Adrenal gland (tissue), 9 donors: ENCODE measurements at regions not wholly inside any gene's neighbourhood (a gene's known extent, or its start where the extent isn't known, plus 50 kb on each side); places are given as distances from the start of the nearest gene placed in this dataset.

Experiments
- DNase-seq, 7 donors: peaks; one replicate each; pipeline ENCODE4 v3.0.0-alpha.2; 2019 to 2020
- H3K27ac ChIP-seq, 5 donors: fragments of 200-600 bp; sonication (generic) in 4 of 5; 1 replicate in 3 of 5; 2 replicates in 2 of 5; pipeline versions ENCODE4 v1.5.1 to v1.8.0; 2016 to 2020; ENCODE audit warnings: mild to moderate bottlenecking in 1 of 5
- H3K27me3 ChIP-seq: fragments of 200-600 bp; 2 replicates; pipeline ENCODE4 v1.8.0; 2021
- H3K36me3 ChIP-seq, 2 donors: fragments of 200-600 bp; replicated peaks in 1 of 2; 1 replicate in 1 of 2; 2 replicates in 1 of 2; pipeline versions ENCODE4 v1.5.1 to v1.8.0; 2018 to 2022
- H3K4me1 ChIP-seq, 2 donors: fragments of 200-600 bp; replicated peaks in 1 of 2; 1 replicate in 1 of 2; 2 replicates in 1 of 2; pipeline versions ENCODE4 v1.5.1 to v1.8.0; 2018 to 2021
- H3K4me3 ChIP-seq, 4 donors: fragments of 200-600 bp; sonication (generic) in 3 of 4; one replicate each; pipeline ENCODE4 v1.5.1; 2016 to 2018
- H3K9me3 ChIP-seq, 3 donors: fragments of 200-600 bp; sonication (generic) in 1 of 3; replicated peaks in 1 of 3; 1 replicate in 2 of 3; 2 replicates in 1 of 3; pipeline versions ENCODE4 v1.5.1 to v1.8.0; 2016 to 2021
- POLR2A ChIP-seq, 2 donors: fragments of 450-650 bp; IDR thresholded peaks; one replicate each; pipeline ENCODE4 v1.6.1; 2017; ENCODE audit warnings: antibody characterized with exemption in 2 of 2, mild to moderate bottlenecking in 2 of 2, moderate library complexity in 1 of 2
- WGBS, 4 donors: extraction: QIAGEN DNeasy Blood & Tissue Kit in 2 of 4; methylation state at CpG; one replicate each; pipeline versions ENCODE4 v1.1.5 to v1.1.7; 2013 to 2017; 5-methylcytosine and 5-hydroxymethylcytosine counted together
- intact Hi-C, 2 donors: fragments of 100-400 bp; cut with DNase I; formaldehyde crosslinking; loops; one replicate each; pipeline versions ENCODE4 v1.14.1 to v1.15.0; 2022 to 2023
- TF ChIP-seq, protein P1 (sequence below), 6 experiments: fragments of 450-650 bp in 4 of 6; fragments of 200-600 bp in 2 of 6; sonication (generic) in 1 of 6; IDR thresholded peaks; 1 replicate in 5 of 6; 2 replicates in 1 of 6; pipeline versions ENCODE4 v1.5.1 to v1.8.0; 2016 to 2021; ENCODE audit warnings: antibody characterized with exemption in 6 of 6, mild to moderate bottlenecking in 2 of 6, moderate library complexity in 1 of 6
- donor health status: healthy with polysubstance abuse.
- donor health status: Bipolar disorder and iron deficiency.
- donor health status: DM: yes; HTN: yes; CAD: no.
- donor health status: DM: no; HTN: no; CAD: no.
- donor health status: DM: no; HTN: no; CAD: no.

DNA sequence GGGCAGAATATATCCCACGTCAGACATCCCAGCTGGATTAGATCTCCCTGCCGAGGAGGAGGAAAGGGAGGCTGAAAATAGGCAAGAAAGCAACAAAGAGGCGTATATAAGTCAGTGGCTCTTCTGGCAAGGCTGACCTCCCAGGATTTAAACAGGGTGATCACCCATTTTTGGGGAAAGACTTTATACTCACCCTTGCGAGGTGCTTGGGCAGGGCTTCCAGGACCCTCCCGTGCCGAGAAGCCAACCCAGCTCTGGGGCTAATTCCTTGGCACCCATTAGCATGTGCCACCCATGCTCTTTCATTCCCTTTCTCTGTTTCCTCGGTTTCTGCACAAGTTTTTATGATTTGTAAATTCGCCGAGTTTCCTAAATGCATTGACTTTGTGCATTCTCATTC is 230.2 kb upstream of the IRX2 start:
- no peaks in the 10 kb centered on the region for H3K27me3 ChIP-seq
- H3K9me3 ChIP-seq = no peaks in the 10 kb centered on the region
- no peaks in the 10 kb centered on the region for H3K36me3 ChIP-seq
- no peak for DNase-seq
- WGBS, 4 donors = 77 to 80% (median 78%) methylated on average over 9 of the region's 9 CpGs
- TF ChIP-seq, protein P1, sequence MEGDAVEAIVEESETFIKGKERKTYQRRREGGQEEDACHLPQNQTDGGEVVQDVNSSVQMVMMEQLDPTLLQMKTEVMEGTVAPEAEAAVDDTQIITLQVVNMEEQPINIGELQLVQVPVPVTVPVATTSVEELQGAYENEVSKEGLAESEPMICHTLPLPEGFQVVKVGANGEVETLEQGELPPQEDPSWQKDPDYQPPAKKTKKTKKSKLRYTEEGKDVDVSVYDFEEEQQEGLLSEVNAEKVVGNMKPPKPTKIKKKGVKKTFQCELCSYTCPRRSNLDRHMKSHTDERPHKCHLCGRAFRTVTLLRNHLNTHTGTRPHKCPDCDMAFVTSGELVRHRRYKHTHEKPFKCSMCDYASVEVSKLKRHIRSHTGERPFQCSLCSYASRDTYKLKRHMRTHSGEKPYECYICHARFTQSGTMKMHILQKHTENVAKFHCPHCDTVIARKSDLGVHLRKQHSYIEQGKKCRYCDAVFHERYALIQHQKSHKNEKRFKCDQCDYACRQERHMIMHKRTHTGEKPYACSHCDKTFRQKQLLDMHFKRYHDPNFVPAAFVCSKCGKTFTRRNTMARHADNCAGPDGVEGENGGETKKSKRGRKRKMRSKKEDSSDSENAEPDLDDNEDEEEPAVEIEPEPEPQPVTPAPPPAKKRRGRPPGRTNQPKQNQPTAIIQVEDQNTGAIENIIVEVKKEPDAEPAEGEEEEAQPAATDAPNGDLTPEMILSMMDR (IDR thresholded peaks at IDR 0.05) = no peak
- TF ChIP-seq POLR2A (IDR thresholded peaks at IDR 0.05) = no peak
- H3K4me3 ChIP-seq = no peak overlapping the region
- H3K4me1 ChIP-seq = no peaks in the 10 kb centered on the region
- intact Hi-C loops = no loop called here
- H3K27ac ChIP-seq = no peak overlapping the region

- no peak for TF ChIP-seq POLR2A (IDR thresholded peaks at IDR 0.05)
- TF ChIP-seq, protein P1 (IDR thresholded peaks at IDR 0.05) = no peak
- H3K4me3 ChIP-seq = no peak overlapping the region
- no peaks in the 10 kb centered on the region for H3K9me3 ChIP-seq
- no peak overlapping the region for H3K27ac ChIP-seq
- intact Hi-C loops = no loop called here
- H3K4me1 ChIP-seq = no peaks in the 10 kb centered on the region
- no peaks in the 10 kb centered on the region for H3K36me3 ChIP-seq
- WGBS, 4 donors = 71 to 83% (median 75%) methylated on average over 6 to 9 of the region's 9 CpGs
- H3K27me3 ChIP-seq = no peaks in the 10 kb centered on the region
- DNase-seq = no peak
Measured at GRCh38 chr5:2981035-2981434, 229.6 kb upstream of the IRX2 start.

DNA sequence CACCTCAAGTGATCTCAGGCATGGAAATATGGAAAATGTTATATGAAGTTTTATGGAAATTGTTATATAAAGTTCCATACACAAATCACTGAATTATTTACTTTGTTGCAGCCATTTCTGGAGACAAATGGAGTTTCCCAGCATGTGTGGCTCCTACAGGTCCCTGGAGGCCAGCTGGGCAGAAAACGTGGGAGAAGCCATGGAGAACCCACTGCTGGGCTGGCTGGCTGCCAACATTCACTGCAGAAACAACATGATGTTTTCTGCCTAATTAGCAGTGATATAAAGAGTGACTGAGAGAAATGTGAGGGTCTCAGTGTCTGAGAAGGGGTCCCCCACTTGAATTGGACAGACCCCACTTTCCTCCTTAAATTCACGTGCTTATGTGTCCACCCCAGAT is 208.8 kb upstream of the IRX2 start:
- H3K36me3 ChIP-seq = no peaks in the 10 kb centered on the region
- no peaks in the 10 kb centered on the region for H3K9me3 ChIP-seq
- H3K27me3 ChIP-seq = no peaks in the 10 kb centered on the region
- TF ChIP-seq POLR2A (IDR thresholded peaks at IDR 0.05) = no peak
- TF ChIP-seq, protein P1 (IDR thresholded peaks at IDR 0.05) = no peak
- no peak overlapping the region for H3K27ac ChIP-seq
- 28 to 42% (median 33%) methylated on average over 2 of the region's 2 CpGs for WGBS, 4 donors
- intact Hi-C loops = no loop called here
- no peak for DNase-seq
- no peak overlapping the region for H3K4me3 ChIP-seq
- no peaks in the 10 kb centered on the region for H3K4me1 ChIP-seq

DNA sequence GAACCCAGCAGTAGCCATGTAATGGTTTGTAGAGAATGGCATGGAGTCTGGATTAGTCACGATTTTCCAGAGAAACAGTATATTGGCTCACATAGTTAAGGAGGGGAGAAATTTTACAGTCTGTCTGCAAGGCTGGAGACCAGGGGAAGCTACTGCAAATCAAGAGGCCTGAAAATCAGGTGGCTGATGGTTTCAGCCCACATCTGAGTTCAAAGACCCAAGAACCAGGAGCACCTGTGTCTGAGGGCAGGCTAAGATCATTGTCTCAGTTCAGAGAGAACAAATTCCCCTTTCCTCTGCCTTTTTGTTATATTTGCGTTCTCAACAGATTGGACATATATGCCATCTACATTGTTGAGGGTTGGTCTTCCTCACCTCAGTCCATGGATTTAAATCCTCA is 207.5 kb upstream of the IRX2 start:
- H3K4me1 ChIP-seq = no peaks in the 10 kb centered on the region
- intact Hi-C loops = no loop called here

More for the DNA sequence above, 207.5 kb upstream of the IRX2 start:
- TF ChIP-seq, protein P1 (IDR thresholded peaks at IDR 0.05) = no peak
- no peak for TF ChIP-seq POLR2A (IDR thresholded peaks at IDR 0.05)
- H3K36me3 ChIP-seq = no peaks in the 10 kb centered on the region
- H3K4me3 ChIP-seq = no peak overlapping the region
- WGBS, 4 donors = 62 to 69% (median 68%) methylated on average over 2 of the region's 2 CpGs
- no peak for DNase-seq
- H3K9me3 ChIP-seq = no peaks in the 10 kb centered on the region
- H3K27me3 ChIP-seq = no peaks in the 10 kb centered on the region
- H3K27ac ChIP-seq = no peak overlapping the region
